Vagina (tissue), 2 donors: ENCODE measurements at regions not wholly inside any gene's neighbourhood (a gene's known extent, or its start where the extent isn't known, plus 50 kb on each side); places are given as distances from the start of the nearest gene placed in this dataset.

Experiments
- POLR2AphosphoS5 ChIP-seq, 2 donors: sonication (generic); formaldehyde crosslinking; IDR thresholded peaks; one replicate each; pipeline ENCODE4 v1.9.0; 2017; ENCODE audit warnings: antibody characterized with exemption in 2 of 2, mild to moderate bottlenecking in 2 of 2, low read depth in 1 of 2; ENCODE audit not compliant: insufficient read depth in 1 of 2
- TF ChIP-seq, protein P1 (sequence below), 3 experiments: fragments of 450-650 bp in 2 of 3; fragments of 200-600 bp in 1 of 3; sonication (generic) in 1 of 3; IDR thresholded peaks; one replicate each; pipeline ENCODE4 v1.5.1; 2017 to 2019; ENCODE audit warnings: antibody characterized with exemption in 3 of 3, mild to moderate bottlenecking in 2 of 3, moderate library complexity in 2 of 3

DNA sequence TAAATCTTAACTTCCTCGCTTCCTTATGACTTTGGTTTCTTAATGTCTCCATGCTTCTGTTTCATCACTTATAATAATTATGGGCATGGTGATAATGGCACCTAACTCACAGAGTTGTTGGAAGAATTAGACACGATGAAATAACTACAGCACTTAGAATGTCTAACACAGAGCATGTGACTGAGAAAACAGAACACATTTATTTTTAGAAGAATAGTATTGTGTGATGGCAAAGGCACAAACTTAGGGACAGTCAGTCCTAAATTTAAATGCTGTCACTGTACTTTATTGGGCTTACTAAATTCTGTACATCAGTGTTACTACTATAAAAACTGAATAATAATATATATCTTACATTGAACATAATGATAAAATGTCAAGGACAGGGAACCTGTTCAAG is 391.1 kb upstream of the JAG1 start:
- TF ChIP-seq, protein P1, sequence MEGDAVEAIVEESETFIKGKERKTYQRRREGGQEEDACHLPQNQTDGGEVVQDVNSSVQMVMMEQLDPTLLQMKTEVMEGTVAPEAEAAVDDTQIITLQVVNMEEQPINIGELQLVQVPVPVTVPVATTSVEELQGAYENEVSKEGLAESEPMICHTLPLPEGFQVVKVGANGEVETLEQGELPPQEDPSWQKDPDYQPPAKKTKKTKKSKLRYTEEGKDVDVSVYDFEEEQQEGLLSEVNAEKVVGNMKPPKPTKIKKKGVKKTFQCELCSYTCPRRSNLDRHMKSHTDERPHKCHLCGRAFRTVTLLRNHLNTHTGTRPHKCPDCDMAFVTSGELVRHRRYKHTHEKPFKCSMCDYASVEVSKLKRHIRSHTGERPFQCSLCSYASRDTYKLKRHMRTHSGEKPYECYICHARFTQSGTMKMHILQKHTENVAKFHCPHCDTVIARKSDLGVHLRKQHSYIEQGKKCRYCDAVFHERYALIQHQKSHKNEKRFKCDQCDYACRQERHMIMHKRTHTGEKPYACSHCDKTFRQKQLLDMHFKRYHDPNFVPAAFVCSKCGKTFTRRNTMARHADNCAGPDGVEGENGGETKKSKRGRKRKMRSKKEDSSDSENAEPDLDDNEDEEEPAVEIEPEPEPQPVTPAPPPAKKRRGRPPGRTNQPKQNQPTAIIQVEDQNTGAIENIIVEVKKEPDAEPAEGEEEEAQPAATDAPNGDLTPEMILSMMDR (IDR thresholded peaks at IDR 0.05), result no peak
- TF ChIP-seq POLR2AphosphoS5 (IDR thresholded peaks at IDR 0.05; ENCODE audit: insufficient read depth in 1 of 2, low read depth in 1 of 2), result peak in 1 of 2 donors; percentile 40
